Uterus (tissue), 2 donors: ENCODE measurements at regions not wholly inside any gene's neighbourhood (a gene's known extent, or its start where the extent isn't known, plus 50 kb on each side); places are given as distances from the start of the nearest gene placed in this dataset.

Experiments used
- POLR2A ChIP-seq, 2 donors: fragments of 450-650 bp; IDR thresholded peaks; one replicate each; pipeline ENCODE4 v1.6.1; 2016; ENCODE audit warnings: antibody characterized with exemption in 2 of 2, mild to moderate bottlenecking in 1 of 2, moderate library complexity in 1 of 2
- TF ChIP-seq, protein P1 (sequence below), 4 experiments: fragments of 200-600 bp in 2 of 4; fragments of 450-650 bp in 2 of 4; sonication (generic) in 2 of 4; IDR thresholded peaks; one replicate each; pipeline ENCODE4 v1.5.1; 2016 to 2019; ENCODE audit warnings: antibody characterized with exemption in 4 of 4, mild to moderate bottlenecking in 2 of 4, moderate library complexity in 1 of 4

DNA sequence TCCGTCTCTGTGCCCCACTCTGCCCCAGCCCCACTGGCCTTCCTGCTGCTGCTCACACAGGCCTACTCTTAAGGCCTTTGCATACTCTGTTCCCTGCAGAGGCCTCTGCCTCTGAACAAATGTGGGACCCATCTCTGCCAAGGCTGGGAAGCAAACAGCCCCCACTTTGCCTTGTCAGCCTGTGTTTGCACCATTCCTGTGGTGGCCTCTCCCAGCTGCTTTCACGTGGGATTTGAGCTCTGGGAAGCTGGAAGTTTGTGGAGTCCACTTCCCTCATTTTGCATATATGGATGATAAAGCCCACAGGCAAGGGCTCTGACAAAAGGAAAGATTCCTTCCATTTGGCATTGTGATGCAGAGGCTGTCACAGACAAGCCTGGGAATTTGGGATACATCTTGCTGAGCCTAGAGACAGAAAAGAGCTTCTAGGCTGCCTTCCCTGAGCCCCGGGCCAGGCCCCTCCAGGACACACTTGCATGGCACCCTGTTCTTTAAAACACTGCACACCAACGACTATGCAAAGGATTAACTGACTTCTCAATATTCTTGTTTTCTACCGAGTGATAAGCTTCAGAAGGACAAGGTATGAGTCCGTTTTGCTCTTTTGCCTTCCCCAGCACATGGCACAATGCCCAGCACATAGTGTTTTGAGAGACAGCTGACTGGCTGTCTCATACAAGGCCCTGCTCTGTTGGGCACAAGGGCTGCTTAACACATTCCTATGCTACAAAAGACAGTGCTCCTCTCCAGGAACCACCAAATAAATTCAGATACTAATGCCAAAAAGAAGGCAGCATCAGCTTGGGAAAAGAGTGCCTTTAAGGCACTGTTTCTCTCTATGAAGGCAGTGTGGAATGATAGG, 120.7 kb upstream of the TOPAZ1 start:
- TF ChIP-seq POLR2A (IDR thresholded peaks at IDR 0.05): no peak
- TF ChIP-seq, protein P1, sequence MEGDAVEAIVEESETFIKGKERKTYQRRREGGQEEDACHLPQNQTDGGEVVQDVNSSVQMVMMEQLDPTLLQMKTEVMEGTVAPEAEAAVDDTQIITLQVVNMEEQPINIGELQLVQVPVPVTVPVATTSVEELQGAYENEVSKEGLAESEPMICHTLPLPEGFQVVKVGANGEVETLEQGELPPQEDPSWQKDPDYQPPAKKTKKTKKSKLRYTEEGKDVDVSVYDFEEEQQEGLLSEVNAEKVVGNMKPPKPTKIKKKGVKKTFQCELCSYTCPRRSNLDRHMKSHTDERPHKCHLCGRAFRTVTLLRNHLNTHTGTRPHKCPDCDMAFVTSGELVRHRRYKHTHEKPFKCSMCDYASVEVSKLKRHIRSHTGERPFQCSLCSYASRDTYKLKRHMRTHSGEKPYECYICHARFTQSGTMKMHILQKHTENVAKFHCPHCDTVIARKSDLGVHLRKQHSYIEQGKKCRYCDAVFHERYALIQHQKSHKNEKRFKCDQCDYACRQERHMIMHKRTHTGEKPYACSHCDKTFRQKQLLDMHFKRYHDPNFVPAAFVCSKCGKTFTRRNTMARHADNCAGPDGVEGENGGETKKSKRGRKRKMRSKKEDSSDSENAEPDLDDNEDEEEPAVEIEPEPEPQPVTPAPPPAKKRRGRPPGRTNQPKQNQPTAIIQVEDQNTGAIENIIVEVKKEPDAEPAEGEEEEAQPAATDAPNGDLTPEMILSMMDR (IDR thresholded peaks at IDR 0.05): no peak
